Panc1 (cell line): ENCODE measurements at regions not wholly inside any gene's neighbourhood (a gene's known extent, or its start where the extent isn't known, plus 50 kb on each side); places are given as distances from the start of the nearest gene placed in this dataset.

Source experiments
- ATAC-seq: fragments of 200-7000 bp; cut with Tn5 transposase; 2 replicates; pipeline ENCODE4 v1.9.1; 2020; ENCODE audit warnings: mild to moderate bottlenecking, moderate library complexity
- BruUV-seq: library from RNA; stranded (reverse); fragments of 400-500 nt; replicated peaks from 2 replicates; lab custom pipeline; 2021; lab: Mats Ljungman, UMichigan
- CTCF ChIA-PET: fragments of 300-600 bp; sonication (Branson Sonifier 250); formaldehyde crosslinking; loops from one replicate; lab custom pipeline; 2022; ENCODE audit warnings: antibody characterized with exemption; lab: Charles Lee
- POLR2A ChIA-PET: fragments of 300-600 bp; sonication (Branson Sonifier 250); formaldehyde crosslinking; loops from one replicate; lab custom pipeline; 2022; ENCODE audit warnings: antibody characterized with exemption; lab: Charles Lee
- DNase-seq: peaks from one replicate; pipeline ENCODE4 v3.0.0-alpha.2; 2010; ENCODE audit warnings: low read depth, low spot score
- H3K27ac ChIP-seq: 2 replicates; pipeline ENCODE4 v1.5.1; 2011; ENCODE audit warnings: mild to moderate bottlenecking, low read length, inconsistent platforms
- H3K27me3 ChIP-seq: fragments of 200-500 bp; sonication (Bioruptor generic); 2 replicates; pipeline ENCODE4 v1.6.0; 2014; ENCODE audit warnings: low read length, inconsistent platforms; ENCODE audit not compliant: control insufficient read depth, insufficient read depth
- H3K36me3 ChIP-seq: fragments of 200-500 bp; sonication (Bioruptor generic); 2 replicates; pipeline ENCODE4 v1.5.1; 2014; ENCODE audit warnings: inconsistent platforms, mild to moderate bottlenecking, low read length, moderate library complexity; ENCODE audit not compliant: control insufficient read depth, insufficient read depth
- H3K4me1 ChIP-seq: 2 replicates; pipeline ENCODE4 v1.5.1; 2011; ENCODE audit warnings: inconsistent platforms, mild to moderate bottlenecking, low read length, moderate library complexity; ENCODE audit not compliant: control insufficient read depth, insufficient read depth
- H3K4me3 ChIP-seq, 2 experiments: 2 replicates each; pipeline ENCODE4 v1.5.1; 2011 to 2012; ENCODE audit warnings: low read depth in 2 of 2, low read length in 2 of 2, mild to moderate bottlenecking in 2 of 2, inconsistent platforms in 1 of 2, moderate library complexity in 1 of 2
- H3K9me3 ChIP-seq: fragments of 200-500 bp; sonication (Bioruptor generic); 2 replicates; pipeline ENCODE4 v1.5.1; 2014; ENCODE audit warnings: low read depth, mild to moderate bottlenecking, inconsistent platforms, low read length, moderate library complexity; ENCODE audit not compliant: control insufficient read depth, insufficient read depth
- POLR2AphosphoS5 ChIP-seq: IDR thresholded peaks from 2 replicates; pipeline ENCODE4 v1.6.1; 2012; ENCODE audit warnings: mild to moderate bottlenecking, low read depth, low read length, moderate library complexity
- SIN3A ChIP-seq: IDR thresholded peaks from 2 replicates; pipeline ENCODE4 v1.6.1; 2012; ENCODE audit warnings: low read depth, mild to moderate bottlenecking, low read length, moderate library complexity, borderline replicate concordance; ENCODE audit not compliant: insufficient read depth
- TCF7L2 ChIP-seq: IDR thresholded peaks from 2 replicates; pipeline ENCODE4 v1.6.1; 2011; ENCODE audit warnings: mild to moderate bottlenecking, low read depth, low read length, inconsistent platforms
- in situ Hi-C: cut with HindIII; loops from 2 replicates; pipeline ENCODE4 v1.10.0; 2016; ENCODE audit warnings: low sequenced_read_pairs, low pct_unique_long_range_greater_than_20kb
- intact Hi-C: fragments of 100-400 bp; cut with micrococcal nuclease; formaldehyde crosslinking; loops from one replicate; pipeline ENCODE4 v1.10.0; 2022; ENCODE audit not compliant: unreplicated experiment
- TF ChIP-seq, protein P1 (sequence below), 2 experiments: IDR thresholded peaks; 2 replicates each; pipeline ENCODE4 v1.6.1; 2011 to 2012; ENCODE audit warnings: low read depth in 2 of 2, control low read depth in 1 of 2, low read length in 1 of 2, mild to moderate bottlenecking in 1 of 2, moderate library complexity in 1 of 2; ENCODE audit not compliant: insufficient read depth in 1 of 2
- TF ChIP-seq, protein P2 (sequence below): fragments of 450-650 bp; IDR thresholded peaks from 2 replicates; pipeline ENCODE4 v1.5.1; 2017; ENCODE audit warnings: mild to moderate bottlenecking

GRCh38 chr12:41993283-41993682, 151.4 kb downstream of the GXYLT1 start:
- in situ Hi-C loops (no loop called here), intact Hi-C loops (no loop called here)
- POLR2A ChIA-PET: no interaction called here
- Histone ChIP-seq H3K4me1 (no peaks in the 10 kb centered on the region), H3K4me3 (no peak overlapping the region), H3K27me3 (peaks cover 7% of the 10 kb centered on the region), H3K27ac (no peak overlapping the region), H3K9me3 (no peaks in the 10 kb centered on the region), H3K36me3 (no peaks in the 10 kb centered on the region)
- CTCF ChIA-PET: no interaction called here
- TF ChIP-seq, protein P1, sequence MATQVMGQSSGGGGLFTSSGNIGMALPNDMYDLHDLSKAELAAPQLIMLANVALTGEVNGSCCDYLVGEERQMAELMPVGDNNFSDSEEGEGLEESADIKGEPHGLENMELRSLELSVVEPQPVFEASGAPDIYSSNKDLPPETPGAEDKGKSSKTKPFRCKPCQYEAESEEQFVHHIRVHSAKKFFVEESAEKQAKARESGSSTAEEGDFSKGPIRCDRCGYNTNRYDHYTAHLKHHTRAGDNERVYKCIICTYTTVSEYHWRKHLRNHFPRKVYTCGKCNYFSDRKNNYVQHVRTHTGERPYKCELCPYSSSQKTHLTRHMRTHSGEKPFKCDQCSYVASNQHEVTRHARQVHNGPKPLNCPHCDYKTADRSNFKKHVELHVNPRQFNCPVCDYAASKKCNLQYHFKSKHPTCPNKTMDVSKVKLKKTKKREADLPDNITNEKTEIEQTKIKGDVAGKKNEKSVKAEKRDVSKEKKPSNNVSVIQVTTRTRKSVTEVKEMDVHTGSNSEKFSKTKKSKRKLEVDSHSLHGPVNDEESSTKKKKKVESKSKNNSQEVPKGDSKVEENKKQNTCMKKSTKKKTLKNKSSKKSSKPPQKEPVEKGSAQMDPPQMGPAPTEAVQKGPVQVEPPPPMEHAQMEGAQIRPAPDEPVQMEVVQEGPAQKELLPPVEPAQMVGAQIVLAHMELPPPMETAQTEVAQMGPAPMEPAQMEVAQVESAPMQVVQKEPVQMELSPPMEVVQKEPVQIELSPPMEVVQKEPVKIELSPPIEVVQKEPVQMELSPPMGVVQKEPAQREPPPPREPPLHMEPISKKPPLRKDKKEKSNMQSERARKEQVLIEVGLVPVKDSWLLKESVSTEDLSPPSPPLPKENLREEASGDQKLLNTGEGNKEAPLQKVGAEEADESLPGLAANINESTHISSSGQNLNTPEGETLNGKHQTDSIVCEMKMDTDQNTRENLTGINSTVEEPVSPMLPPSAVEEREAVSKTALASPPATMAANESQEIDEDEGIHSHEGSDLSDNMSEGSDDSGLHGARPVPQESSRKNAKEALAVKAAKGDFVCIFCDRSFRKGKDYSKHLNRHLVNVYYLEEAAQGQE (IDR thresholded peaks at IDR 0.05; ENCODE audit: insufficient read depth in 1 of 2, low read depth in 2 of 2, low read length in 1 of 2): no peak
- TF ChIP-seq, protein P2, sequence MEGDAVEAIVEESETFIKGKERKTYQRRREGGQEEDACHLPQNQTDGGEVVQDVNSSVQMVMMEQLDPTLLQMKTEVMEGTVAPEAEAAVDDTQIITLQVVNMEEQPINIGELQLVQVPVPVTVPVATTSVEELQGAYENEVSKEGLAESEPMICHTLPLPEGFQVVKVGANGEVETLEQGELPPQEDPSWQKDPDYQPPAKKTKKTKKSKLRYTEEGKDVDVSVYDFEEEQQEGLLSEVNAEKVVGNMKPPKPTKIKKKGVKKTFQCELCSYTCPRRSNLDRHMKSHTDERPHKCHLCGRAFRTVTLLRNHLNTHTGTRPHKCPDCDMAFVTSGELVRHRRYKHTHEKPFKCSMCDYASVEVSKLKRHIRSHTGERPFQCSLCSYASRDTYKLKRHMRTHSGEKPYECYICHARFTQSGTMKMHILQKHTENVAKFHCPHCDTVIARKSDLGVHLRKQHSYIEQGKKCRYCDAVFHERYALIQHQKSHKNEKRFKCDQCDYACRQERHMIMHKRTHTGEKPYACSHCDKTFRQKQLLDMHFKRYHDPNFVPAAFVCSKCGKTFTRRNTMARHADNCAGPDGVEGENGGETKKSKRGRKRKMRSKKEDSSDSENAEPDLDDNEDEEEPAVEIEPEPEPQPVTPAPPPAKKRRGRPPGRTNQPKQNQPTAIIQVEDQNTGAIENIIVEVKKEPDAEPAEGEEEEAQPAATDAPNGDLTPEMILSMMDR: no peak
- no peak for TF ChIP-seq TCF7L2
- TF ChIP-seq POLR2AphosphoS5: no peak
- no peak for TF ChIP-seq SIN3A
- DNase-seq (no peak), ATAC-seq (no peak)
- BruUV-seq: no TSS peak

DNA sequence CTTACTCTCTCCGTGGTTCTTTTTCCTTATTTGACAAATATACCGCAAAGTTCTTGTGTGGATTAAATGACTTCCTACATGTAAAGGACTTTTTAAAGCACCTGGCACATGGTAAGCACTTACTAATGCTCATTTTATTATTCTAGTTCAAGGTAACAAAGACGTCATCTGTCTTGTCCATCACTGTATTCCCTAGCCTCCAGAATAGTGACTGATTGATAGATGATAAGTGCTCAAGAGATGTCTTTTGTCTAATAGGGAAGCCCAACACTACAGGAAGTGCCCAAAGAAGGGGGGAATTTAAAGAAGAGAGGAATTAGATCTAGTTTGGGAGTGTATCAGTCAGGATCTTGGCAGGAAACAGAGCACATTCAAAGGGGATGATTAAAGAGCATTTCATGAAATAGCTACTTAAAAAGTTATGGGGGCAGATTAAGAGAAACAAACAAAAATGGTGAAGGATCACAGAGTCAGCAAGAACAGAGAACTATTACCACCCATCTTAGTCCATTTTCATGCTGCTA, 151.9 kb downstream of the GXYLT1 start:
- POLR2A ChIA-PET: no interaction called here
- in situ Hi-C loops: no loop called here
- TF ChIP-seq, protein P1 (IDR thresholded peaks at IDR 0.05; ENCODE audit: insufficient read depth in 1 of 2, low read depth in 2 of 2, low read length in 1 of 2): no peak
- no peak for TF ChIP-seq TCF7L2
- no peaks in the 10 kb centered on the region for H3K9me3 ChIP-seq
- intact Hi-C loops: no loop called here
- no peaks in the 10 kb centered on the region for H3K4me1 ChIP-seq
- CTCF ChIA-PET: no interaction called here
- H3K27ac ChIP-seq: no peak overlapping the region
- H3K4me3 ChIP-seq: no peak overlapping the region
- H3K36me3 ChIP-seq: no peaks in the 10 kb centered on the region
- DNase-seq (no peak), ATAC-seq (no peak)
- H3K27me3 ChIP-seq: peaks cover 6% of the 10 kb centered on the region
- no TSS peak for BruUV-seq
